HEK293 (cell line): ENCODE measurements at regions not wholly inside any gene's neighbourhood (a gene's known extent, or its start where the extent isn't known, plus 50 kb on each side); places are given as distances from the start of the nearest gene placed in this dataset.

ENCODE experiments used
- KLF16 ChIP-seq: fragments of 450-650 bp; formaldehyde crosslinking; IDR thresholded peaks from 2 replicates; pipeline ENCODE4 v1.5.1; 2017; ENCODE audit warnings: missing biosample characterization, missing genetic modification characterization
- ZNF121 ChIP-seq: fragments of 450-650 bp; formaldehyde crosslinking; IDR thresholded peaks from 2 replicates; pipeline ENCODE4 v1.5.1; 2016; ENCODE audit warnings: missing biosample characterization, missing genetic modification characterization
- ZNF266 ChIP-seq: fragments of 450-650 bp; formaldehyde crosslinking; IDR thresholded peaks from 2 replicates; pipeline ENCODE4 v1.5.1; 2016; ENCODE audit warnings: missing biosample characterization, missing genetic modification characterization, low read depth
- TF ChIP-seq, protein P1 (sequence below): fragments of 450-650 bp; formaldehyde crosslinking; IDR thresholded peaks from 2 replicates; pipeline ENCODE4 v1.5.1; 2016; ENCODE audit warnings: missing biosample characterization, missing genetic modification characterization
- TF ChIP-seq, protein P2 (sequence below): fragments of 450-650 bp; formaldehyde crosslinking; IDR thresholded peaks from 2 replicates; pipeline ENCODE4 v1.5.1; 2016; ENCODE audit warnings: missing biosample characterization, missing genetic modification characterization
- TF ChIP-seq, protein P3 (sequence below): fragments of 450-650 bp; formaldehyde crosslinking; IDR thresholded peaks from 2 replicates; pipeline ENCODE4 v1.5.1; 2016; ENCODE audit warnings: missing biosample characterization, missing genetic modification characterization
- TF ChIP-seq, protein P4 (sequence below): fragments of 450-650 bp; formaldehyde crosslinking; IDR thresholded peaks from 2 replicates; pipeline ENCODE4 v1.5.1; 2017; ENCODE audit warnings: missing biosample characterization, missing genetic modification characterization
- TF ChIP-seq, protein P5 (sequence below): fragments of 450-650 bp; formaldehyde crosslinking; IDR thresholded peaks from 2 replicates; pipeline ENCODE4 v1.5.1; 2016; ENCODE audit warnings: missing biosample characterization, missing genetic modification characterization

DNA sequence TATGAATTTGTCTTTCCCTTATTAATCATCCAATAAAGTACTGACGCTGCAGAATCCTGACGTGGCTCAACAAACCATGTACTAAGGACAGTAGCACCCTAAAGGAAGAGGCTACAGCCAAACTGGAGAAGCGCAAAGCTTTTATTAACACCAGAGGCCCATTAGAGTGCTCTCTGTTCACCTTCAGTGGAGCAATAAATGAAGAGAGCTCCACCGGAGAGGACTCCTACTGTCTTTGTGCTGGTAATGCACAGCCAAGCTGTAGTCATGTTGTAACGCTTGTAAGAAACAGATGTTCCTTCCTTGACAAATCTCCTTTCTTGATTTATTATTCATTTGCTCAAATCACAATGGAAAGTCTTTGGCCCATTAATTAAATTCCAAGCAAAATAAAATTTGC is 220.7 kb upstream of the RRP15 start:
- TF ChIP-seq KLF16 = no peak
- no peak for TF ChIP-seq ZNF121 (tag by site-specific recombination)
- TF ChIP-seq, protein P1, sequence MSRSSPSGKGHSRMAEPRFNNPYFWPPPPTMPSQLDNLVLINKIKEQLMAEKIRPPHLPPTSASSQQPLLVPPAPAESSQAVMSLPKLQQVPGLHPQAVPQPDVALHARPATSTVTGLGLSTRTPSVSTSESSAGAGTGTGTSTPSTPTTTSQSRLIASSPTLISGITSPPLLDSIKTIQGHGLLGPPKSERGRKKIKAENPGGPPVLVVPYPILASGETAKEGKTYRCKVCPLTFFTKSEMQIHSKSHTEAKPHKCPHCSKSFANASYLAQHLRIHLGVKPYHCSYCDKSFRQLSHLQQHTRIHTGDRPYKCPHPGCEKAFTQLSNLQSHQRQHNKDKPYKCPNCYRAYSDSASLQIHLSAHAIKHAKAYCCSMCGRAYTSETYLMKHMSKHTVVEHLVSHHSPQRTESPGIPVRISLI = no peak
- TF ChIP-seq, protein P2, sequence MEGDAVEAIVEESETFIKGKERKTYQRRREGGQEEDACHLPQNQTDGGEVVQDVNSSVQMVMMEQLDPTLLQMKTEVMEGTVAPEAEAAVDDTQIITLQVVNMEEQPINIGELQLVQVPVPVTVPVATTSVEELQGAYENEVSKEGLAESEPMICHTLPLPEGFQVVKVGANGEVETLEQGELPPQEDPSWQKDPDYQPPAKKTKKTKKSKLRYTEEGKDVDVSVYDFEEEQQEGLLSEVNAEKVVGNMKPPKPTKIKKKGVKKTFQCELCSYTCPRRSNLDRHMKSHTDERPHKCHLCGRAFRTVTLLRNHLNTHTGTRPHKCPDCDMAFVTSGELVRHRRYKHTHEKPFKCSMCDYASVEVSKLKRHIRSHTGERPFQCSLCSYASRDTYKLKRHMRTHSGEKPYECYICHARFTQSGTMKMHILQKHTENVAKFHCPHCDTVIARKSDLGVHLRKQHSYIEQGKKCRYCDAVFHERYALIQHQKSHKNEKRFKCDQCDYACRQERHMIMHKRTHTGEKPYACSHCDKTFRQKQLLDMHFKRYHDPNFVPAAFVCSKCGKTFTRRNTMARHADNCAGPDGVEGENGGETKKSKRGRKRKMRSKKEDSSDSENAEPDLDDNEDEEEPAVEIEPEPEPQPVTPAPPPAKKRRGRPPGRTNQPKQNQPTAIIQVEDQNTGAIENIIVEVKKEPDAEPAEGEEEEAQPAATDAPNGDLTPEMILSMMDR (tag by site-specific recombination) = no peak
- TF ChIP-seq, protein P3, sequence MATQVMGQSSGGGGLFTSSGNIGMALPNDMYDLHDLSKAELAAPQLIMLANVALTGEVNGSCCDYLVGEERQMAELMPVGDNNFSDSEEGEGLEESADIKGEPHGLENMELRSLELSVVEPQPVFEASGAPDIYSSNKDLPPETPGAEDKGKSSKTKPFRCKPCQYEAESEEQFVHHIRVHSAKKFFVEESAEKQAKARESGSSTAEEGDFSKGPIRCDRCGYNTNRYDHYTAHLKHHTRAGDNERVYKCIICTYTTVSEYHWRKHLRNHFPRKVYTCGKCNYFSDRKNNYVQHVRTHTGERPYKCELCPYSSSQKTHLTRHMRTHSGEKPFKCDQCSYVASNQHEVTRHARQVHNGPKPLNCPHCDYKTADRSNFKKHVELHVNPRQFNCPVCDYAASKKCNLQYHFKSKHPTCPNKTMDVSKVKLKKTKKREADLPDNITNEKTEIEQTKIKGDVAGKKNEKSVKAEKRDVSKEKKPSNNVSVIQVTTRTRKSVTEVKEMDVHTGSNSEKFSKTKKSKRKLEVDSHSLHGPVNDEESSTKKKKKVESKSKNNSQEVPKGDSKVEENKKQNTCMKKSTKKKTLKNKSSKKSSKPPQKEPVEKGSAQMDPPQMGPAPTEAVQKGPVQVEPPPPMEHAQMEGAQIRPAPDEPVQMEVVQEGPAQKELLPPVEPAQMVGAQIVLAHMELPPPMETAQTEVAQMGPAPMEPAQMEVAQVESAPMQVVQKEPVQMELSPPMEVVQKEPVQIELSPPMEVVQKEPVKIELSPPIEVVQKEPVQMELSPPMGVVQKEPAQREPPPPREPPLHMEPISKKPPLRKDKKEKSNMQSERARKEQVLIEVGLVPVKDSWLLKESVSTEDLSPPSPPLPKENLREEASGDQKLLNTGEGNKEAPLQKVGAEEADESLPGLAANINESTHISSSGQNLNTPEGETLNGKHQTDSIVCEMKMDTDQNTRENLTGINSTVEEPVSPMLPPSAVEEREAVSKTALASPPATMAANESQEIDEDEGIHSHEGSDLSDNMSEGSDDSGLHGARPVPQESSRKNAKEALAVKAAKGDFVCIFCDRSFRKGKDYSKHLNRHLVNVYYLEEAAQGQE (tag by site-specific recombination) = no peak
- TF ChIP-seq, protein P4, sequence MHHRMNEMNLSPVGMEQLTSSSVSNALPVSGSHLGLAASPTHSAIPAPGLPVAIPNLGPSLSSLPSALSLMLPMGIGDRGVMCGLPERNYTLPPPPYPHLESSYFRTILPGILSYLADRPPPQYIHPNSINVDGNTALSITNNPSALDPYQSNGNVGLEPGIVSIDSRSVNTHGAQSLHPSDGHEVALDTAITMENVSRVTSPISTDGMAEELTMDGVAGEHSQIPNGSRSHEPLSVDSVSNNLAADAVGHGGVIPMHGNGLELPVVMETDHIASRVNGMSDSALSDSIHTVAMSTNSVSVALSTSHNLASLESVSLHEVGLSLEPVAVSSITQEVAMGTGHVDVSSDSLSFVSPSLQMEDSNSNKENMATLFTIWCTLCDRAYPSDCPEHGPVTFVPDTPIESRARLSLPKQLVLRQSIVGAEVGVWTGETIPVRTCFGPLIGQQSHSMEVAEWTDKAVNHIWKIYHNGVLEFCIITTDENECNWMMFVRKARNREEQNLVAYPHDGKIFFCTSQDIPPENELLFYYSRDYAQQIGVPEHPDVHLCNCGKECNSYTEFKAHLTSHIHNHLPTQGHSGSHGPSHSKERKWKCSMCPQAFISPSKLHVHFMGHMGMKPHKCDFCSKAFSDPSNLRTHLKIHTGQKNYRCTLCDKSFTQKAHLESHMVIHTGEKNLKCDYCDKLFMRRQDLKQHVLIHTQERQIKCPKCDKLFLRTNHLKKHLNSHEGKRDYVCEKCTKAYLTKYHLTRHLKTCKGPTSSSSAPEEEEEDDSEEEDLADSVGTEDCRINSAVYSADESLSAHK (tag by site-specific recombination) = no peak
- TF ChIP-seq, protein P5, sequence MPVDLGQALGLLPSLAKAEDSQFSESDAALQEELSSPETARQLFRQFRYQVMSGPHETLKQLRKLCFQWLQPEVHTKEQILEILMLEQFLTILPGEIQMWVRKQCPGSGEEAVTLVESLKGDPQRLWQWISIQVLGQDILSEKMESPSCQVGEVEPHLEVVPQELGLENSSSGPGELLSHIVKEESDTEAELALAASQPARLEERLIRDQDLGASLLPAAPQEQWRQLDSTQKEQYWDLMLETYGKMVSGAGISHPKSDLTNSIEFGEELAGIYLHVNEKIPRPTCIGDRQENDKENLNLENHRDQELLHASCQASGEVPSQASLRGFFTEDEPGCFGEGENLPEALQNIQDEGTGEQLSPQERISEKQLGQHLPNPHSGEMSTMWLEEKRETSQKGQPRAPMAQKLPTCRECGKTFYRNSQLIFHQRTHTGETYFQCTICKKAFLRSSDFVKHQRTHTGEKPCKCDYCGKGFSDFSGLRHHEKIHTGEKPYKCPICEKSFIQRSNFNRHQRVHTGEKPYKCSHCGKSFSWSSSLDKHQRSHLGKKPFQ (tag by site-specific recombination) = no peak
- no peak for TF ChIP-seq ZNF266
